ENCODE measurements at regions not wholly inside any gene's neighbourhood (a gene's known extent, or its start where the extent isn't known, plus 50 kb on each side); places are given as distances from the start of the nearest gene placed in this dataset.

- no peak for DNase-seq (ENCODE audit: low read depth in 1 of 2, low spot score in 1 of 2)
- TF ChIP-seq SPI1 (IDR thresholded peaks at IDR 0.05; ENCODE audit: borderline replicate concordance, low read depth), result no peak
- no peak for TF ChIP-seq GABPA (IDR thresholded peaks at IDR 0.05; ENCODE audit: low read depth)
- TF ChIP-seq POLR2AphosphoS5 (IDR thresholded peaks at IDR 0.05; ENCODE audit: low read depth), result no peak
- Histone ChIP-seq H3K27ac (replicated peaks) (no peak overlapping the region), H3K27me3 (ENCODE audit: insufficient read depth, poor library complexity, severe bottlenecking) (no peaks in the 10 kb centered on the region), H3K4me3 (replicated peaks; ENCODE audit: insufficient read depth, low read length) (no peak overlapping the region)
These were observed 136.3 kb downstream of the CEP120 start for GRCh38 chr5:123286891-123287290.

- no peak overlapping the region for H3K27ac ChIP-seq (replicated peaks)
- TF ChIP-seq POLR2AphosphoS5 (IDR thresholded peaks at IDR 0.05; ENCODE audit: low read depth) (no peak), GABPA (IDR thresholded peaks at IDR 0.05; ENCODE audit: low read depth) (no peak), CTCF (IDR thresholded peaks at IDR 0.05; ENCODE audit: insufficient read depth, low read length) (no peak), REST (IDR thresholded peaks at IDR 0.05; ENCODE audit: insufficient replicate concordance, low read depth) (no peak), SPI1 (IDR thresholded peaks at IDR 0.05; ENCODE audit: borderline replicate concordance, low read depth) (no peak)
- DNase-seq (ENCODE audit: low read depth in 1 of 2, low spot score in 1 of 2), result no peak
- no peaks in the 10 kb centered on the region for H3K27me3 ChIP-seq (ENCODE audit: insufficient read depth, poor library complexity, severe bottlenecking)
- H3K4me3 ChIP-seq (replicated peaks; ENCODE audit: insufficient read depth, low read length), result no peak overlapping the region
These were observed 137.8 kb downstream of the CEP120 start for GRCh38 chr5:123285122-123286023.

GRCh38 chr5:123283499-123283898 lies 139.7 kb downstream of the CEP120 start:
- H3K27me3 ChIP-seq (ENCODE audit: insufficient read depth, poor library complexity, severe bottlenecking), result no peaks in the 10 kb centered on the region
- H3K27ac ChIP-seq (replicated peaks), result no peak overlapping the region
- TF ChIP-seq CTCF (IDR thresholded peaks at IDR 0.05; ENCODE audit: insufficient read depth, low read length), result no peak
- TF ChIP-seq SPI1 (IDR thresholded peaks at IDR 0.05; ENCODE audit: borderline replicate concordance, low read depth), result no peak
- TF ChIP-seq POLR2AphosphoS5 (IDR thresholded peaks at IDR 0.05; ENCODE audit: low read depth), result no peak
- no peak for TF ChIP-seq GABPA (IDR thresholded peaks at IDR 0.05; ENCODE audit: low read depth)
- no peak for TF ChIP-seq REST (IDR thresholded peaks at IDR 0.05; ENCODE audit: insufficient replicate concordance, low read depth)
- no peak overlapping the region for H3K4me3 ChIP-seq (replicated peaks; ENCODE audit: insufficient read depth, low read length)
- no peak for DNase-seq (ENCODE audit: low read depth in 1 of 2, low spot score in 1 of 2)

- no peaks in the 10 kb centered on the region for H3K27me3 ChIP-seq (ENCODE audit: insufficient read depth, poor library complexity, severe bottlenecking)
- no peak for DNase-seq (ENCODE audit: low read depth in 1 of 2, low spot score in 1 of 2)
- TF ChIP-seq CTCF (IDR thresholded peaks at IDR 0.05; ENCODE audit: insufficient read depth, low read length) (no peak), POLR2AphosphoS5 (IDR thresholded peaks at IDR 0.05; ENCODE audit: low read depth) (no peak), SPI1 (IDR thresholded peaks at IDR 0.05; ENCODE audit: borderline replicate concordance, low read depth) (no peak), GABPA (IDR thresholded peaks at IDR 0.05; ENCODE audit: low read depth) (no peak), REST (IDR thresholded peaks at IDR 0.05; ENCODE audit: insufficient replicate concordance, low read depth) (no peak)
- no peak overlapping the region for H3K27ac ChIP-seq (replicated peaks)
- H3K4me3 ChIP-seq (replicated peaks; ENCODE audit: insufficient read depth, low read length), result no peak overlapping the region
These were observed 140.2 kb downstream of the CEP120 start for GRCh38 chr5:123283031-123283430.

Data from HL-60 (cell line).